ENCODE measurements at regions not wholly inside any gene's neighbourhood (a gene's known extent, or its start where the extent isn't known, plus 50 kb on each side); places are given as distances from the start of the nearest gene placed in this dataset.

- Histone ChIP-seq H3K9ac (ENCODE audit: insufficient read depth in 1 of 2, low read depth in 2 of 2, low read length in 2 of 2) (no peak overlapping the region), H2AFZ (ENCODE audit: low read depth, low read length) (no peak overlapping the region), H3K36me3 (ENCODE audit: control insufficient read depth, insufficient read depth, low read length) (no peaks in the 10 kb centered on the region), H3K9me3 (replicated peaks; ENCODE audit: control insufficient read depth, insufficient read depth, low read depth, low read length) (no peaks in the 10 kb centered on the region), H3K4me2 (ENCODE audit: insufficient read depth, low read length) (no peak overlapping the region), H3K27ac (ENCODE audit: extremely low read depth, low read depth, low read length) (no peak overlapping the region), H3K4me3 (no peak overlapping the region), H3K27me3 (ENCODE audit: control insufficient read depth in 2 of 2, insufficient read depth in 2 of 2, low read length in 2 of 2) (no peaks in the 10 kb centered on the region), H4K20me1 (replicated peaks; ENCODE audit: control insufficient read depth, insufficient read depth, low read length) (no peaks in the 10 kb centered on the region), H3K79me2 (ENCODE audit: control insufficient read depth, insufficient read depth, low read length) (no peaks in the 10 kb centered on the region), H3K9me1 (ENCODE audit: control insufficient read depth, insufficient read depth, low read length) (no peaks in the 10 kb centered on the region), H3K4me1 (replicated peaks in 1 of 2; ENCODE audit: control insufficient read depth in 2 of 2, insufficient read depth in 2 of 2, low read length in 2 of 2) (peaks cover 6 to 16% of the 10 kb centered on the region in 2 experiments)
- peak; percentile 46 for FAIRE-seq
- ChIA-PET CTCF (ENCODE audit: low intra/inter-chr PET ratio) (no interaction called here), POLR2A (no interaction called here)
- ATAC-seq: no peak
- BruUV-seq (replicated peaks): no TSS peak
- intact Hi-C loops (cut with micrococcal nuclease): no loop called here
- in situ Hi-C loops (cut with MboI): no loop called here
- WGBS (ENCODE audit: insufficient coverage, low coverage, missing lambda C conversion rate): 12% methylated on average over 4 of the region's 4 CpGs
- TF ChIP-seq ZNF316 (IDR thresholded peaks at IDR 0.05) (peak; percentile 61; the same call in 1 of the 2 replicates), XRCC5 (IDR thresholded peaks at IDR 0.05; ENCODE audit: low read depth, low read length) (no peak), MAFG (tag; conservative IDR thresholded peaks at IDR 0.05) (peak; percentile 73), C11orf30 (IDR thresholded peaks at IDR 0.05; ENCODE audit: low read depth) (peak; percentile 46)
- TF ChIP-seq, protein P1, sequence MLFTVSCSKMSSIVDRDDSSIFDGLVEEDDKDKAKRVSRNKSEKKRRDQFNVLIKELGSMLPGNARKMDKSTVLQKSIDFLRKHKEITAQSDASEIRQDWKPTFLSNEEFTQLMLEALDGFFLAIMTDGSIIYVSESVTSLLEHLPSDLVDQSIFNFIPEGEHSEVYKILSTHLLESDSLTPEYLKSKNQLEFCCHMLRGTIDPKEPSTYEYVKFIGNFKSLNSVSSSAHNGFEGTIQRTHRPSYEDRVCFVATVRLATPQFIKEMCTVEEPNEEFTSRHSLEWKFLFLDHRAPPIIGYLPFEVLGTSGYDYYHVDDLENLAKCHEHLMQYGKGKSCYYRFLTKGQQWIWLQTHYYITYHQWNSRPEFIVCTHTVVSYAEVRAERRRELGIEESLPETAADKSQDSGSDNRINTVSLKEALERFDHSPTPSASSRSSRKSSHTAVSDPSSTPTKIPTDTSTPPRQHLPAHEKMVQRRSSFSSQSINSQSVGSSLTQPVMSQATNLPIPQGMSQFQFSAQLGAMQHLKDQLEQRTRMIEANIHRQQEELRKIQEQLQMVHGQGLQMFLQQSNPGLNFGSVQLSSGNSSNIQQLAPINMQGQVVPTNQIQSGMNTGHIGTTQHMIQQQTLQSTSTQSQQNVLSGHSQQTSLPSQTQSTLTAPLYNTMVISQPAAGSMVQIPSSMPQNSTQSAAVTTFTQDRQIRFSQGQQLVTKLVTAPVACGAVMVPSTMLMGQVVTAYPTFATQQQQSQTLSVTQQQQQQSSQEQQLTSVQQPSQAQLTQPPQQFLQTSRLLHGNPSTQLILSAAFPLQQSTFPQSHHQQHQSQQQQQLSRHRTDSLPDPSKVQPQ (CRISPR knock-in tag; IDR thresholded peaks at IDR 0.05; ENCODE audit: borderline replicate concordance): no peak
- no peak for DNase-seq (ENCODE audit: extremely low read depth in 1 of 4, low spot score in 3 of 4)
Observed at GRCh38 chr11:35085531-35086165, 53.3 kb upstream of the CD44 start.
